HL-60 (cell line): ENCODE measurements at regions not wholly inside any gene's neighbourhood (a gene's known extent, or its start where the extent isn't known, plus 50 kb on each side); places are given as distances from the start of the nearest gene placed in this dataset.

Experiments
- DNase-seq, 2 experiments: peaks; one replicate each; pipeline ENCODE4 v3.0.0-alpha.2; 2010 to 2020; ENCODE audit warnings: low read depth in 1 of 2, low spot score in 1 of 2
- H3K27ac ChIP-seq: fragments of 250-450 bp; sonication (Bioruptor Pico); replicated peaks from 2 replicates; pipeline ENCODE4 v1.5.1; 2020; ENCODE audit warnings: mild to moderate bottlenecking, moderate library complexity
- H3K27me3 ChIP-seq: fragments of 250-450 bp; sonication (Bioruptor Pico); 2 replicates; pipeline ENCODE4 v1.5.1; 2021; ENCODE audit warnings: mild to moderate bottlenecking, moderate library complexity; ENCODE audit not compliant: insufficient read depth, poor library complexity, severe bottlenecking
- H3K4me3 ChIP-seq: replicated peaks from 2 replicates; pipeline ENCODE4 v1.5.1; 2011; ENCODE audit warnings: mild to moderate bottlenecking, control low read depth, low read length; ENCODE audit not compliant: insufficient read depth
- GABPA ChIP-seq: IDR thresholded peaks from 2 replicates; pipeline ENCODE4 v1.6.1; 2012; ENCODE audit warnings: low read depth
- POLR2AphosphoS5 ChIP-seq: IDR thresholded peaks from 2 replicates; pipeline ENCODE4 v1.6.1; 2012; ENCODE audit warnings: low read depth
- SPI1 ChIP-seq: IDR thresholded peaks from 2 replicates; pipeline ENCODE4 v1.6.1; 2012; ENCODE audit warnings: low read depth, mild to moderate bottlenecking, borderline replicate concordance
- TF ChIP-seq, protein P1 (sequence below): IDR thresholded peaks from one replicate; pipeline ENCODE4 v1.5.1; 2011; ENCODE audit warnings: low read length, control low read depth, inconsistent platforms; ENCODE audit not compliant: insufficient read depth
- TF ChIP-seq, protein P2 (sequence below): IDR thresholded peaks from 2 replicates; pipeline ENCODE4 v1.6.1; 2012; ENCODE audit warnings: low read depth; ENCODE audit not compliant: insufficient replicate concordance

- Histone ChIP-seq H3K27me3 (no peaks in the 10 kb centered on the region), H3K27ac (no peak overlapping the region), H3K4me3 (no peak overlapping the region)
- no peak for DNase-seq
- TF ChIP-seq SPI1: no peak
- TF ChIP-seq, protein P1, sequence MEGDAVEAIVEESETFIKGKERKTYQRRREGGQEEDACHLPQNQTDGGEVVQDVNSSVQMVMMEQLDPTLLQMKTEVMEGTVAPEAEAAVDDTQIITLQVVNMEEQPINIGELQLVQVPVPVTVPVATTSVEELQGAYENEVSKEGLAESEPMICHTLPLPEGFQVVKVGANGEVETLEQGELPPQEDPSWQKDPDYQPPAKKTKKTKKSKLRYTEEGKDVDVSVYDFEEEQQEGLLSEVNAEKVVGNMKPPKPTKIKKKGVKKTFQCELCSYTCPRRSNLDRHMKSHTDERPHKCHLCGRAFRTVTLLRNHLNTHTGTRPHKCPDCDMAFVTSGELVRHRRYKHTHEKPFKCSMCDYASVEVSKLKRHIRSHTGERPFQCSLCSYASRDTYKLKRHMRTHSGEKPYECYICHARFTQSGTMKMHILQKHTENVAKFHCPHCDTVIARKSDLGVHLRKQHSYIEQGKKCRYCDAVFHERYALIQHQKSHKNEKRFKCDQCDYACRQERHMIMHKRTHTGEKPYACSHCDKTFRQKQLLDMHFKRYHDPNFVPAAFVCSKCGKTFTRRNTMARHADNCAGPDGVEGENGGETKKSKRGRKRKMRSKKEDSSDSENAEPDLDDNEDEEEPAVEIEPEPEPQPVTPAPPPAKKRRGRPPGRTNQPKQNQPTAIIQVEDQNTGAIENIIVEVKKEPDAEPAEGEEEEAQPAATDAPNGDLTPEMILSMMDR: no peak
- TF ChIP-seq POLR2AphosphoS5: no peak
- TF ChIP-seq GABPA: no peak
- TF ChIP-seq, protein P2, sequence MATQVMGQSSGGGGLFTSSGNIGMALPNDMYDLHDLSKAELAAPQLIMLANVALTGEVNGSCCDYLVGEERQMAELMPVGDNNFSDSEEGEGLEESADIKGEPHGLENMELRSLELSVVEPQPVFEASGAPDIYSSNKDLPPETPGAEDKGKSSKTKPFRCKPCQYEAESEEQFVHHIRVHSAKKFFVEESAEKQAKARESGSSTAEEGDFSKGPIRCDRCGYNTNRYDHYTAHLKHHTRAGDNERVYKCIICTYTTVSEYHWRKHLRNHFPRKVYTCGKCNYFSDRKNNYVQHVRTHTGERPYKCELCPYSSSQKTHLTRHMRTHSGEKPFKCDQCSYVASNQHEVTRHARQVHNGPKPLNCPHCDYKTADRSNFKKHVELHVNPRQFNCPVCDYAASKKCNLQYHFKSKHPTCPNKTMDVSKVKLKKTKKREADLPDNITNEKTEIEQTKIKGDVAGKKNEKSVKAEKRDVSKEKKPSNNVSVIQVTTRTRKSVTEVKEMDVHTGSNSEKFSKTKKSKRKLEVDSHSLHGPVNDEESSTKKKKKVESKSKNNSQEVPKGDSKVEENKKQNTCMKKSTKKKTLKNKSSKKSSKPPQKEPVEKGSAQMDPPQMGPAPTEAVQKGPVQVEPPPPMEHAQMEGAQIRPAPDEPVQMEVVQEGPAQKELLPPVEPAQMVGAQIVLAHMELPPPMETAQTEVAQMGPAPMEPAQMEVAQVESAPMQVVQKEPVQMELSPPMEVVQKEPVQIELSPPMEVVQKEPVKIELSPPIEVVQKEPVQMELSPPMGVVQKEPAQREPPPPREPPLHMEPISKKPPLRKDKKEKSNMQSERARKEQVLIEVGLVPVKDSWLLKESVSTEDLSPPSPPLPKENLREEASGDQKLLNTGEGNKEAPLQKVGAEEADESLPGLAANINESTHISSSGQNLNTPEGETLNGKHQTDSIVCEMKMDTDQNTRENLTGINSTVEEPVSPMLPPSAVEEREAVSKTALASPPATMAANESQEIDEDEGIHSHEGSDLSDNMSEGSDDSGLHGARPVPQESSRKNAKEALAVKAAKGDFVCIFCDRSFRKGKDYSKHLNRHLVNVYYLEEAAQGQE: no peak
Measured at GRCh38 chr3:161558236-161558635, 61.6 kb downstream of the OTOL1 start.

DNA sequence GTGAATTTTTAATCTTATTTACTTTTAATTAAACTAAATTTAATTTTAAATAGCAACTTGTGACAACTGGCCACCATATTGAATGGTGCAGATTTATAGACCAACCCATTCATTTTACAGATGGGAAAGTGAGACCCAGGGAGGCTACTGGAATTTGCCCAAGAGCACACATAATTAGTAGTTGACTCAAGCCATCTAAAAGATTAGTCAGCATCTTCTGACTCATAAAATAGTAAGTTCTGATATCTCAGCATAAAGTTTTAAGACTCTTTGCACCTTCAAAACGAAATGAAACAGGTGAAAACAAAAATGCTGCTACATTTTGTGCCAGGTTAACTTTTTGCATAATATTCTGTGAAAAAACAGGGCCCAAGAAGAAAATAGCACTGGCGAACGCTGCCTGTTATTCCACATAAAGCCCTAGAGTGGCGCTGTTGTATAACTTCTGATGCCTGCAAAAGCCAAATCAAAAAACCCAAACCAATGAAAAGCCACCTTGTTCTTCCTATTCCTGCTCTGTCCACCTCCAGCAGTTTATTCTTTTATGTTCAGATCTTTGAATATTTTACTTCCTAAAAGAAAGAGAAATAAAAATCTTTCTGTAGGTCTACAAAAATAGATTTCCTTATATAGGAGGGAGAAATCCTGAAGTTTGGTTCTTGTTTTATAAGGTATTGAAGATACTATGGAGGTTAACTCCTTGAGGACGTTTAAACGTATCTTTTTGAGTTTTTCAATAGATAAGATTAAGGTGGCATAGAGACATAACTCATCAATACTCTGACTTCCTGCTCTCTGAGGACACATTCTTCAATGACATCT is 62.8 kb downstream of the OTOL1 start:
- Histone ChIP-seq H3K4me3 (no peak overlapping the region), H3K27me3 (no peaks in the 10 kb centered on the region), H3K27ac (no peak overlapping the region)
- peak in 1 of 2 experiments; percentile 20 for DNase-seq
- TF ChIP-seq, protein P1: peak; percentile 84
- TF ChIP-seq POLR2AphosphoS5 (no peak), SPI1 (no peak), GABPA (no peak)
- TF ChIP-seq, protein P2: no peak

- Histone ChIP-seq H3K27me3 (no peaks in the 10 kb centered on the region), H3K27ac (no peak overlapping the region), H3K4me3 (no peak overlapping the region)
- DNase-seq: peak in 1 of 2 experiments; percentile 11
- TF ChIP-seq GABPA: no peak
- TF ChIP-seq, protein P2: no peak
- no peak for TF ChIP-seq POLR2AphosphoS5
- TF ChIP-seq SPI1: no peak
- TF ChIP-seq, protein P1: peak; percentile 14
Measured at GRCh38 chr3:161560008-161560637, 63.5 kb downstream of the OTOL1 start.
